ENCODE measurements at regions not wholly inside any gene's neighbourhood (a gene's known extent, or its start where the extent isn't known, plus 50 kb on each side); places are given as distances from the start of the nearest gene placed in this dataset.

- no peaks in the 10 kb centered on the region for H3K36me3 ChIP-seq (ENCODE audit: control insufficient read depth, insufficient read depth, low read length)
- DNase-seq, result no peak
- no peak overlapping the region for H3K4me3 Mint-ChIP-seq
- no peak for TF ChIP-seq CTCF (conservative IDR thresholded peaks at IDR 0.05)
- no peak overlapping the region for H3K4me3 ChIP-seq (ENCODE audit: low read length)
- H3K27ac ChIP-seq (ENCODE audit: low read depth, low read length), result no peak overlapping the region
- H3K9ac ChIP-seq (ENCODE audit: extremely low read depth, low read length, poor library complexity, severe bottlenecking), result no peak overlapping the region
- H3K27me3 Mint-ChIP-seq (ENCODE audit: insufficient read depth), result no peaks in the 10 kb centered on the region
- no peaks in the 10 kb centered on the region for H3K9me3 ChIP-seq (ENCODE audit: control insufficient read depth, low read length)
- no peaks in the 10 kb centered on the region for H3K27me3 ChIP-seq (ENCODE audit: control insufficient read depth, insufficient read depth, low read length, poor library complexity, severe bottlenecking)
- H3K4me1 ChIP-seq (ENCODE audit: control insufficient read depth, insufficient read depth, low read length), result no peaks in the 10 kb centered on the region
- no peaks in the 10 kb centered on the region for H3K4me1 Mint-ChIP-seq
- H3K36me3 Mint-ChIP-seq (ENCODE audit: low read depth), result no peaks in the 10 kb centered on the region
- no peak overlapping the region for H3K27ac Mint-ChIP-seq
- no peaks in the 10 kb centered on the region for H3K9me3 Mint-ChIP-seq
- 91 to 93% methylated on average over 4 of the region's 4 CpGs for WGBS, 2 experiments (ENCODE audit: insufficient coverage in 1 of 2, insufficient read length in 1 of 2)
These were observed 319.0 kb downstream of the DKK2 start for GRCh38 chr4:106717091-106717490.

- no peak overlapping the region for H3K4me3 Mint-ChIP-seq
- DNase-seq, result no peak
- no peak for TF ChIP-seq CTCF (conservative IDR thresholded peaks at IDR 0.05)
- no peak overlapping the region for H3K27ac Mint-ChIP-seq
- H3K27me3 Mint-ChIP-seq (ENCODE audit: insufficient read depth), result no peaks in the 10 kb centered on the region
- Histone ChIP-seq H3K4me1 (ENCODE audit: control insufficient read depth, insufficient read depth, low read length) (no peaks in the 10 kb centered on the region), H3K36me3 (ENCODE audit: control insufficient read depth, insufficient read depth, low read length) (no peaks in the 10 kb centered on the region), H3K9me3 (ENCODE audit: control insufficient read depth, low read length) (no peaks in the 10 kb centered on the region), H3K27ac (ENCODE audit: low read depth, low read length) (no peak overlapping the region), H3K4me3 (ENCODE audit: low read length) (no peak overlapping the region), H3K9ac (ENCODE audit: extremely low read depth, low read length, poor library complexity, severe bottlenecking) (no peak overlapping the region), H3K27me3 (ENCODE audit: control insufficient read depth, insufficient read depth, low read length, poor library complexity, severe bottlenecking) (no peaks in the 10 kb centered on the region)
- H3K9me3 Mint-ChIP-seq, result peaks cover 7% of the 10 kb centered on the region
- no peaks in the 10 kb centered on the region for H3K36me3 Mint-ChIP-seq (ENCODE audit: low read depth)
- no peaks in the 10 kb centered on the region for H3K4me1 Mint-ChIP-seq
These were observed 320.3 kb downstream of the DKK2 start for GRCh38 chr4:106715825-106716224.

GRCh38 chr4:106708464-106708816, 327.7 kb downstream of the DKK2 start:
- TF ChIP-seq CTCF (conservative IDR thresholded peaks at IDR 0.05), result no peak
- Mint-ChIP-seq H3K27me3 (ENCODE audit: insufficient read depth) (no peaks in the 10 kb centered on the region), H3K4me3 (no peak overlapping the region), H3K36me3 (ENCODE audit: low read depth) (no peaks in the 10 kb centered on the region), H3K9me3 (peaks cover 13% of the 10 kb centered on the region), H3K4me1 (peaks cover 13% of the 10 kb centered on the region), H3K27ac (no peak overlapping the region)
- Histone ChIP-seq H3K27ac (ENCODE audit: low read depth, low read length) (no peak overlapping the region), H3K27me3 (ENCODE audit: control insufficient read depth, insufficient read depth, low read length, poor library complexity, severe bottlenecking) (no peaks in the 10 kb centered on the region), H3K9me3 (ENCODE audit: control insufficient read depth, low read length) (no peaks in the 10 kb centered on the region), H3K9ac (ENCODE audit: extremely low read depth, low read length, poor library complexity, severe bottlenecking) (no peak overlapping the region), H3K36me3 (ENCODE audit: control insufficient read depth, insufficient read depth, low read length) (no peaks in the 10 kb centered on the region), H3K4me3 (ENCODE audit: low read length) (no peak overlapping the region), H3K4me1 (ENCODE audit: control insufficient read depth, insufficient read depth, low read length) (peaks cover 12% of the 10 kb centered on the region)
- WGBS, 2 experiments (ENCODE audit: insufficient coverage in 1 of 2, insufficient read length in 1 of 2), result 88 to 92% methylated on average over 3 to 4 of the region's 5 CpGs
- no peak for DNase-seq

Measured in endodermal cell (in vitro differentiated cells).